Tibial artery (tissue), 4 donors: ENCODE measurements at regions not wholly inside any gene's neighbourhood (a gene's known extent, or its start where the extent isn't known, plus 50 kb on each side); places are given as distances from the start of the nearest gene placed in this dataset.

Experiments
- DNase-seq, 2 donors: peaks; one replicate each; pipeline ENCODE4 v3.0.0-alpha.2; 2019
- H3K27ac ChIP-seq, 2 donors: fragments of 200-600 bp; sonication (generic) in 1 of 2; 1 replicate in 1 of 2; 2 replicates in 1 of 2; pipeline ENCODE4 v1.5.1; 2018 to 2019; ENCODE audit warnings: mild to moderate bottlenecking in 1 of 2
- H3K27me3 ChIP-seq, 2 donors: fragments of 200-600 bp; sonication (generic) in 1 of 2; one replicate each; pipeline versions ENCODE4 v1.5.1 to v1.6.0; 2016 to 2019
- H3K36me3 ChIP-seq, 3 donors: fragments of 200-600 bp; sonication (generic) in 2 of 3; one replicate each; pipeline ENCODE4 v1.5.1; 2016 to 2019; ENCODE audit warnings: mild to moderate bottlenecking in 2 of 3
- H3K4me1 ChIP-seq, 4 donors: fragments of 200-600 bp; sonication (generic) in 2 of 4; 1 replicate in 3 of 4; 2 replicates in 1 of 4; pipeline ENCODE4 v1.5.1; 2016 to 2019
- H3K4me3 ChIP-seq, 2 donors: fragments of 200-600 bp; sonication (generic) in 1 of 2; 1 replicate in 1 of 2; 2 replicates in 1 of 2; pipeline ENCODE4 v1.5.1; 2018 to 2019; ENCODE audit warnings: mild to moderate bottlenecking in 2 of 2
- H3K9me3 ChIP-seq, 3 donors: fragments of 200-600 bp; sonication (generic) in 1 of 3; one replicate each; pipeline ENCODE4 v1.5.1; 2016 to 2019
- CTCF ChIP-seq, 2 experiments: fragments of 200-600 bp in 1 of 2; fragments of 450-650 bp in 1 of 2; IDR thresholded peaks; one replicate each; pipeline ENCODE4 v1.5.1; 2017 to 2019; ENCODE audit warnings: antibody characterized with exemption in 2 of 2, mild to moderate bottlenecking in 1 of 2, moderate library complexity in 1 of 2
- intact Hi-C: fragments of 100-400 bp; cut with DNase I; formaldehyde crosslinking; loops from one replicate; pipeline ENCODE4 v1.15.0; 2023; ENCODE audit warnings: low total_unique reads

GRCh38 chr2:42890791-42891355 lies 98.5 kb upstream of the HAAO start:
- H3K4me3 ChIP-seq = no peak overlapping the region
- DNase-seq = no peak
- H3K36me3 ChIP-seq = no peaks in the 10 kb centered on the region
- no peaks in the 10 kb centered on the region for H3K27me3 ChIP-seq
- H3K27ac ChIP-seq = no peak overlapping the region
- H3K4me1 ChIP-seq = peaks cover 0 to 10% (median 0%) of the 10 kb centered on the region in 4 donors
- intact Hi-C loops = no loop called here
- no peaks in the 10 kb centered on the region for H3K9me3 ChIP-seq
- no peak for TF ChIP-seq CTCF (IDR thresholded peaks at IDR 0.05)

GRCh38 chr2:42888321-42889245 lies 96.2 kb upstream of the HAAO start:
- TF ChIP-seq CTCF (IDR thresholded peaks at IDR 0.05) = no peak
- H3K36me3 ChIP-seq = no peaks in the 10 kb centered on the region

GRCh38 chr2:42886921-42887320 lies 94.5 kb upstream of the HAAO start:
- no peak overlapping the region for H3K4me3 ChIP-seq
- H3K27ac ChIP-seq = no peak overlapping the region
- no peaks in the 10 kb centered on the region for H3K9me3 ChIP-seq
- peaks cover 0 to 10% (median 0%) of the 10 kb centered on the region in 4 donors for H3K4me1 ChIP-seq
- H3K36me3 ChIP-seq = no peaks in the 10 kb centered on the region
- no peak for TF ChIP-seq CTCF (IDR thresholded peaks at IDR 0.05)
- H3K27me3 ChIP-seq = no peaks in the 10 kb centered on the region
- no peak for DNase-seq
- intact Hi-C loops = no loop called here

More at GRCh38 chr2:42888321-42889245, 96.2 kb upstream of the HAAO start:
- Histone ChIP-seq H3K27ac (no peak overlapping the region), H3K4me1 (peaks cover 0 to 10% (median 0%) of the 10 kb centered on the region in 4 donors), H3K9me3 (no peaks in the 10 kb centered on the region), H3K27me3 (no peaks in the 10 kb centered on the region), H3K4me3 (no peak overlapping the region)
- intact Hi-C loops = no loop called here
- no peak for DNase-seq

GRCh38 chr2:42882756-42883155 lies 90.4 kb upstream of the HAAO start:
- no peak overlapping the region for H3K4me3 ChIP-seq
- no peak overlapping the region for H3K27ac ChIP-seq
- H3K27me3 ChIP-seq = no peaks in the 10 kb centered on the region
- intact Hi-C loops = no loop called here
- peaks cover 0 to 22% (median 13%) of the 10 kb centered on the region in 4 donors for H3K4me1 ChIP-seq
- no peaks in the 10 kb centered on the region for H3K36me3 ChIP-seq
- TF ChIP-seq CTCF (IDR thresholded peaks at IDR 0.05) = no peak
- H3K9me3 ChIP-seq = no peaks in the 10 kb centered on the region
- DNase-seq = no peak

GRCh38 chr2:42881732-42882131 lies 89.3 kb upstream of the HAAO start:
- Histone ChIP-seq H3K9me3 (no peaks in the 10 kb centered on the region), H3K27ac (no peak overlapping the region), H3K36me3 (no peaks in the 10 kb centered on the region), H3K4me1 (peaks cover 0 to 22% (median 13%) of the 10 kb centered on the region in 4 donors), H3K4me3 (no peak overlapping the region), H3K27me3 (no peaks in the 10 kb centered on the region)
- no peak for TF ChIP-seq CTCF (IDR thresholded peaks at IDR 0.05)
- DNase-seq = no peak
- intact Hi-C loops = no loop called here
